ENCODE measurements at regions not wholly inside any gene's neighbourhood (a gene's known extent, or its start where the extent isn't known, plus 50 kb on each side); places are given as distances from the start of the nearest gene placed in this dataset.

GRCh38 chr4:179766938-179767337 lies 2324.7 kb upstream of the AGA start:
- Histone ChIP-seq H3K27ac (ENCODE audit: low read depth in 1 of 2, low read length in 1 of 2) (no peak overlapping the region), H3K9ac (ENCODE audit: insufficient read depth in 1 of 2, low read length in 2 of 2) (no peak overlapping the region), H3K27me3 (ENCODE audit: control insufficient read depth in 3 of 3, insufficient read depth in 3 of 3, low read length in 2 of 3) (no peaks in the 10 kb centered on the region), H3K36me3 (ENCODE audit: control insufficient read depth in 4 of 4, insufficient read depth in 4 of 4, low read length in 4 of 4) (no peaks in the 10 kb centered on the region), H3K4me1 (ENCODE audit: control insufficient read depth in 5 of 5, insufficient read depth in 5 of 5, low read length in 5 of 5) (no peaks in the 10 kb centered on the region), H3K4me3 (no peak overlapping the region), H3K9me3 (ENCODE audit: control insufficient read depth in 4 of 4, insufficient read depth in 3 of 4, low read length in 3 of 4) (peaks cover 0 to 6% (median 2%) of the 10 kb centered on the region in 4 donors)
- no peak for TF ChIP-seq CTCF (IDR thresholded peaks at IDR 0.05; ENCODE audit: control extremely low read depth, extremely low read depth)
- DNase-seq (no peak), ATAC-seq (ENCODE audit: insufficient read depth, low FRiP score) (no peak)
- WGBS, 2 donors: 54 to 68% methylated on average over 4 of the region's 4 CpGs

- Histone ChIP-seq H3K4me1 (ENCODE audit: control insufficient read depth in 5 of 5, insufficient read depth in 5 of 5, low read length in 5 of 5) (no peaks in the 10 kb centered on the region), H3K36me3 (ENCODE audit: control insufficient read depth in 4 of 4, insufficient read depth in 4 of 4, low read length in 4 of 4) (no peaks in the 10 kb centered on the region), H3K9me3 (ENCODE audit: control insufficient read depth in 4 of 4, insufficient read depth in 3 of 4, low read length in 3 of 4) (peaks cover 0 to 6% (median 2%) of the 10 kb centered on the region in 4 donors), H3K4me3 (no peak overlapping the region), H3K27me3 (ENCODE audit: control insufficient read depth in 3 of 3, insufficient read depth in 3 of 3, low read length in 2 of 3) (no peaks in the 10 kb centered on the region), H3K9ac (ENCODE audit: insufficient read depth in 1 of 2, low read length in 2 of 2) (no peak overlapping the region), H3K27ac (ENCODE audit: low read depth in 1 of 2, low read length in 1 of 2) (no peak overlapping the region)
- no peak for TF ChIP-seq CTCF (IDR thresholded peaks at IDR 0.05; ENCODE audit: control extremely low read depth, extremely low read depth)
- 94% methylated on average over 3 of the region's 3 CpGs for WGBS, 2 donors
- DNase-seq (no peak), ATAC-seq (ENCODE audit: insufficient read depth, low FRiP score) (no peak)
These were observed 2326.8 kb upstream of the AGA start for GRCh38 chr4:179768996-179769395.

GRCh38 chr4:179797738-179798137 lies 2355.5 kb upstream of the AGA start:
- WGBS, 2 donors: 70 to 85% methylated on average over 5 of the region's 5 CpGs
- H3K4me3 ChIP-seq: no peak overlapping the region
- H3K27ac ChIP-seq (ENCODE audit: low read depth in 1 of 2, low read length in 1 of 2): no peak overlapping the region
- no peak for TF ChIP-seq CTCF (IDR thresholded peaks at IDR 0.05; ENCODE audit: control extremely low read depth, extremely low read depth)
- no peak overlapping the region for H3K9ac ChIP-seq (ENCODE audit: insufficient read depth in 1 of 2, low read length in 2 of 2)
- DNase-seq (no peak), ATAC-seq (ENCODE audit: insufficient read depth, low FRiP score) (no peak)
- no peaks in the 10 kb centered on the region for H3K36me3 ChIP-seq (ENCODE audit: control insufficient read depth in 4 of 4, insufficient read depth in 4 of 4, low read length in 4 of 4)
- peaks cover 0 to 2% (median 0%) of the 10 kb centered on the region in 4 donors for H3K9me3 ChIP-seq (ENCODE audit: control insufficient read depth in 4 of 4, insufficient read depth in 3 of 4, low read length in 3 of 4)
- H3K27me3 ChIP-seq (ENCODE audit: control insufficient read depth in 3 of 3, insufficient read depth in 3 of 3, low read length in 2 of 3): no peaks in the 10 kb centered on the region
- H3K4me1 ChIP-seq (ENCODE audit: control insufficient read depth in 5 of 5, insufficient read depth in 5 of 5, low read length in 5 of 5): no peaks in the 10 kb centered on the region

GRCh38 chr4:179803857-179804256 lies 2361.6 kb upstream of the AGA start:
- Histone ChIP-seq H3K4me3 (no peak overlapping the region), H3K4me1 (ENCODE audit: control insufficient read depth in 5 of 5, insufficient read depth in 5 of 5, low read length in 5 of 5) (peaks cover 0 to 2% (median 0%) of the 10 kb centered on the region in 5 donors), H3K27me3 (ENCODE audit: control insufficient read depth in 3 of 3, insufficient read depth in 3 of 3, low read length in 2 of 3) (no peaks in the 10 kb centered on the region), H3K36me3 (ENCODE audit: control insufficient read depth in 4 of 4, insufficient read depth in 4 of 4, low read length in 4 of 4) (no peaks in the 10 kb centered on the region), H3K9me3 (ENCODE audit: control insufficient read depth in 4 of 4, insufficient read depth in 3 of 4, low read length in 3 of 4) (peaks cover 0 to 4% (median 0%) of the 10 kb centered on the region in 4 donors), H3K9ac (ENCODE audit: insufficient read depth in 1 of 2, low read length in 2 of 2) (no peak overlapping the region), H3K27ac (ENCODE audit: low read depth in 1 of 2, low read length in 1 of 2) (no peak overlapping the region)
- TF ChIP-seq CTCF (IDR thresholded peaks at IDR 0.05; ENCODE audit: control extremely low read depth, extremely low read depth): no peak
- ATAC-seq (ENCODE audit: insufficient read depth, low FRiP score): no peak
- DNase-seq: no peak
- 57 to 89% methylated on average over 1 of the region's 1 CpG for WGBS, 2 donors
